GM12878 (cell line): ENCODE measurements at regions not wholly inside any gene's neighbourhood (a gene's known extent, or its start where the extent isn't known, plus 50 kb on each side); places are given as distances from the start of the nearest gene placed in this dataset.
A peak's percentile ranks its signal among the peaks of the same experiment; 100 is the strongest.

Source experiments
- ATAC-seq: fragments of 200-7000 bp; cut with Tn5 transposase; 3 replicates; pipeline ENCODE4 v1.9.1; 2020; ENCODE audit warnings: mild to moderate bottlenecking, moderate library complexity
- BruUV-seq: library from RNA; stranded (reverse); fragments of 400-500 nt; replicated peaks from 2 replicates; lab custom pipeline; 2021; lab: Mats Ljungman, UMichigan
- CTCF ChIA-PET: fragments of 300-600 bp; sonication (Branson Sonifier 250); formaldehyde crosslinking; extraction: SDS; loops from one replicate; lab custom pipeline; 2021; ENCODE audit warnings: inconsistent platforms; lab: Yijun Ruan, JAX
- POLR2A ChIA-PET: fragments of 350-600 bp; formaldehyde crosslinking; extraction: SDS; loops from one replicate; lab custom pipeline; 2021; ENCODE audit warnings: inconsistent platforms; lab: Charles Lee
- RAD21 ChIA-PET: fragments of 300-600 bp; sonication (Branson Sonifier 250); formaldehyde crosslinking; loops from one replicate; lab custom pipeline; 2023; ENCODE audit warnings: antibody characterized with exemption; ENCODE audit not compliant: unreplicated experiment; lab: Charles Lee
- SMC1A ChIA-PET: fragments of 300-600 bp; sonication (Branson Sonifier 250); formaldehyde crosslinking; loops from one replicate; lab custom pipeline; 2023; ENCODE audit not compliant: unreplicated experiment, uncharacterized antibody; lab: Charles Lee
- DNase-seq: peaks from one replicate; pipeline ENCODE4 v3.0.0-alpha.2; 2011; ENCODE audit warnings: low read depth, low spot score
- FAIRE-seq: peaks from 3 replicates; lab custom pipeline; 2011; peaks lifted over from hg19 to GRCh38; lab: Jason Lieb, UNC
- H2AFZ ChIP-seq: 2 replicates; pipeline ENCODE4 v1.6.0; 2011; ENCODE audit warnings: low read depth, low read length, control low read depth; ENCODE audit not compliant: control insufficient read depth
- H3K27ac ChIP-seq: 2 replicates; pipeline ENCODE4 v1.5.1; 2011; ENCODE audit warnings: control low read depth; ENCODE audit not compliant: control insufficient read depth, insufficient read depth
- H3K27me3 ChIP-seq, 2 experiments: replicated peaks in 1 of 2; 2 replicates each; pipeline versions ENCODE4 v1.6.0 to v1.6.1; 2011; ENCODE audit warnings: low read length in 1 of 2; ENCODE audit not compliant: control insufficient read depth in 2 of 2, insufficient read depth in 2 of 2
- H3K36me3 ChIP-seq, 2 experiments: 2 replicates each; pipeline ENCODE4 v1.5.1; 2011; ENCODE audit warnings: low read length in 1 of 2; ENCODE audit not compliant: control insufficient read depth in 2 of 2, insufficient read depth in 2 of 2
- H3K4me1 ChIP-seq: 2 replicates; pipeline ENCODE4 v1.6.1; 2011; ENCODE audit warnings: mild to moderate bottlenecking, low read length, moderate library complexity, mixed read lengths; ENCODE audit not compliant: control insufficient read depth, insufficient read depth
- H3K4me2 ChIP-seq: 2 replicates; pipeline ENCODE4 v1.6.0; 2011; ENCODE audit warnings: control low read depth; ENCODE audit not compliant: control insufficient read depth, insufficient read depth
- H3K4me3 ChIP-seq: fragments of 200-600 bp; sonication (generic); 2 replicates; pipeline ENCODE4 v1.5.1; 2016
- H3K79me2 ChIP-seq: 2 replicates; pipeline ENCODE4 v1.6.0; 2011; ENCODE audit warnings: low read length; ENCODE audit not compliant: control insufficient read depth, insufficient read depth
- H3K9ac ChIP-seq: 2 replicates; pipeline ENCODE4 v1.8.0; 2011; ENCODE audit warnings: low read length, control low read depth, mixed read lengths; ENCODE audit not compliant: control insufficient read depth, insufficient read depth
- H3K9me3 ChIP-seq: replicated peaks from 3 replicates; pipeline ENCODE4 v1.5.1; 2011; ENCODE audit warnings: mild to moderate bottlenecking, low read length; ENCODE audit not compliant: control insufficient read depth, insufficient read depth
- H4K20me1 ChIP-seq: 2 replicates; pipeline ENCODE4 v1.6.0; 2011; ENCODE audit not compliant: control insufficient read depth, insufficient read depth
- BHLHE40 ChIP-seq, 2 experiments: fragments of 450-650 bp in 1 of 2; IDR thresholded peaks; 2 replicates each; pipeline ENCODE4 v1.6.1; 2011 to 2017; ENCODE audit warnings: low read depth in 2 of 2, borderline replicate concordance in 1 of 2, improper control_type of control experiment in 1 of 2, low read length in 1 of 2, mild to moderate bottlenecking in 1 of 2
- CTCF ChIP-seq, 3 experiments: IDR thresholded peaks in 2 of 3; conservative IDR thresholded peaks in 1 of 3; 2 replicates each; pipeline ENCODE4 v1.5.1; 2011; ENCODE audit warnings: low read depth in 3 of 3, low read length in 3 of 3, mild to moderate bottlenecking in 3 of 3, control low read depth in 2 of 3, moderate library complexity in 2 of 3, inconsistent platforms in 1 of 3, mixed read lengths in 1 of 3; ENCODE audit not compliant: control insufficient read depth in 2 of 3, insufficient read depth in 1 of 3; ENCODE audit errors: extremely low read depth in 1 of 3
- LARP7 ChIP-seq: fragments of 450-650 bp; IDR thresholded peaks from 2 replicates; pipeline ENCODE4 v1.6.1; 2017; ENCODE audit warnings: mild to moderate bottlenecking
- POLR2AphosphoS5 ChIP-seq: IDR thresholded peaks from 2 replicates; pipeline ENCODE4 v1.6.1; 2011; ENCODE audit warnings: mild to moderate bottlenecking, low read length, inconsistent platforms
- RAD21 ChIP-seq: IDR thresholded peaks from 2 replicates; pipeline ENCODE4 v1.6.1; 2011; ENCODE audit warnings: mild to moderate bottlenecking, low read depth, low read length, moderate library complexity; ENCODE audit not compliant: insufficient read depth
- SMC3 ChIP-seq: IDR thresholded peaks from 2 replicates; pipeline ENCODE4 v1.6.1; 2011; ENCODE audit warnings: low read length, improper control_type of control experiment, borderline replicate concordance
- STAT3 ChIP-seq: IDR thresholded peaks from 2 replicates; pipeline ENCODE4 v1.6.1; 2011; ENCODE audit warnings: low read depth, low read length, improper control_type of control experiment
- WGBS: methylation state at CpG from one replicate; pipeline ENCODE4 v1.1.6; 2016; ENCODE audit warnings: low lambda C conversion rate; ENCODE audit not compliant: insufficient replicate concordance, insufficient coverage; ENCODE audit errors: missing lambda C conversion rate; 5-methylcytosine and 5-hydroxymethylcytosine counted together
- in situ Hi-C: fragments of 300-500 bp; cut with MboI; formaldehyde crosslinking; loops from 9 replicates; pipeline ENCODE4 v1.14.3; 2018; ENCODE audit warnings: mixed read lengths
- intact Hi-C: fragments of 100-400 bp; cut with micrococcal nuclease; formaldehyde crosslinking; loops from one replicate; pipeline ENCODE4 v1.14.2; 2022; ENCODE audit not compliant: unreplicated experiment

GRCh38 chr15:98421419-98422129, 226.8 kb upstream of the IGF1R start:
- no peaks in the 10 kb centered on the region for H3K4me1 ChIP-seq
- H4K20me1 ChIP-seq, result no peaks in the 10 kb centered on the region
- H3K9ac ChIP-seq, result no peak overlapping the region
- no peaks in the 10 kb centered on the region for H3K36me3 ChIP-seq
- RAD21 ChIA-PET, result interaction anchor here (1.1 to 2.8 kb wide), 2 partner anchors 110 kb away, joined by 5 to 15 read pairs; no protein-coding TSS in a partner anchor
- no peak for TF ChIP-seq STAT3
- TF ChIP-seq CTCF (IDR thresholded peaks at IDR 0.05 in 2 of 3, conservative IDR thresholded peaks at IDR 0.05 in 1 of 3; ENCODE audit: control insufficient read depth in 2 of 3, extremely low read depth in 1 of 3, insufficient read depth in 1 of 3, low read depth in 3 of 3, low read length in 3 of 3), result peak; percentile 83 to 94 (median 87)
- TF ChIP-seq LARP7, result 0 out of 2 replicates have a peak, but pooled peaks have one; percentile 74
- TF ChIP-seq POLR2AphosphoS5, result no peak
- peak; percentile 52 for TF ChIP-seq SMC3
- TF ChIP-seq BHLHE40 (IDR thresholded peaks at IDR 0.05; ENCODE audit: borderline replicate concordance in 1 of 2, low read depth in 2 of 2, low read length in 1 of 2), result peak in 1 of 2 experiments; percentile 9; a peak in 1 of 4 replicates
- TF ChIP-seq RAD21, result peak; percentile 77
- POLR2A ChIA-PET, result no interaction called here
- in situ Hi-C loops, result loop anchor here (5.0 to 10.0 kb wide), 2 partner anchors 104 to 517 kb away; no protein-coding TSS in a partner anchor
- no peak overlapping the region for H3K4me3 ChIP-seq
- H3K27ac ChIP-seq, result no peak overlapping the region
- no peak for DNase-seq
- intact Hi-C loops, result loop anchor here (1.0 to 5.0 kb wide), 3 partner anchors 110 to 514 kb away; no protein-coding TSS in a partner anchor
- CTCF ChIA-PET, result interaction anchor here (1.1 to 1.7 kb wide), 4 partner anchors 11 to 526 kb away, joined by 3 to 25 read pairs (median 4); no protein-coding TSS in a partner anchor
- H2AFZ ChIP-seq, result peak overlapping the region; percentile 15; the same call in 1 of the 2 replicates
- peak; percentile 95 for ATAC-seq
- BruUV-seq, result no TSS peak
- H3K4me2 ChIP-seq, result no peak overlapping the region
- FAIRE-seq, result no peak
- peaks cover 0 to 6% of the 10 kb centered on the region in 2 experiments; a peak in 3 of 4 replicates for H3K27me3 ChIP-seq
- H3K9me3 ChIP-seq, result no peaks in the 10 kb centered on the region
- no peaks in the 10 kb centered on the region for H3K79me2 ChIP-seq
- WGBS, result 9% methylated on average over 62 of the region's 62 CpGs
- SMC1A ChIA-PET, result interaction anchor here (1.2 to 1.4 kb wide), 2 partner anchors 110 to 113 kb away, joined by 4 to 6 read pairs; no protein-coding TSS in a partner anchor
